ENCODE measurements at regions not wholly inside any gene's neighbourhood (a gene's known extent, or its start where the extent isn't known, plus 50 kb on each side); places are given as distances from the start of the nearest gene placed in this dataset.

DNA sequence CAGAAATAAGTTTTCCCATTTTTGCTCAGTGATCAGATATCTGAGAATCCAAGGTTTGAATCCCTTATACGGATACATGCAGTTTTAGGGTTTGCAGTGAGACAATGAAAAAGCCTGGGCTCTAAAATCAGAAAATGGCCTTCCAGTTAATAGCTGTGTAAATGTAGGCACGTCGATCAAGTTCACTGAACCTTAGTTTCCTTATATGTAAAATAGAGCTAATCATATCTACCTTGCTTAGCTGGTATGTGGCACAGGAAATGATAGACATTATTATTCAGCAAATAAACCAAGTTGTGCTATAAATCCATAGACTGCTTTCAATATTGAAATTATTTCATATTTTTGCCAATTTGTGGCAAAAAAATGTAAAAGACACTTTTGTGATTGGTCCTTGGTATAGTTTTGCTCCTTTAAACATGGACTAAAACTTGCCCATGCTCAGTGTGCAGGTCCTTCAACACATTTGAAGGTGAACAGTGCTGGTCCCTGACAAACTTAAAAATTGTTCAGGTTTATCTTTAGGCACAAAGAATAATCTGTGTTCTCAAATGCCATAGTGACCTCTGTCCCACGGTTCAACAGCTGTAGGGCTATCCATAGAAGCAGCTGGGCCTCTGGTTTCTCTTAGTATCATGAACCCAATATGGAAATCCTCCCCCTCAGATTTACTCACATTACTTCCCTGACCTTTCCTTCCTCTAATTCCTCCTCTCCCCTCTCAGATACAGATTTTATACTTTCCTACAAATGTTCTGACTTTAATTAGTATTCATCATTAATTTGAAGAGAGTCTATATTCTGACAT, 51.0 kb downstream of the CCDC54 start:
- DNase-seq: no peak

DNA sequence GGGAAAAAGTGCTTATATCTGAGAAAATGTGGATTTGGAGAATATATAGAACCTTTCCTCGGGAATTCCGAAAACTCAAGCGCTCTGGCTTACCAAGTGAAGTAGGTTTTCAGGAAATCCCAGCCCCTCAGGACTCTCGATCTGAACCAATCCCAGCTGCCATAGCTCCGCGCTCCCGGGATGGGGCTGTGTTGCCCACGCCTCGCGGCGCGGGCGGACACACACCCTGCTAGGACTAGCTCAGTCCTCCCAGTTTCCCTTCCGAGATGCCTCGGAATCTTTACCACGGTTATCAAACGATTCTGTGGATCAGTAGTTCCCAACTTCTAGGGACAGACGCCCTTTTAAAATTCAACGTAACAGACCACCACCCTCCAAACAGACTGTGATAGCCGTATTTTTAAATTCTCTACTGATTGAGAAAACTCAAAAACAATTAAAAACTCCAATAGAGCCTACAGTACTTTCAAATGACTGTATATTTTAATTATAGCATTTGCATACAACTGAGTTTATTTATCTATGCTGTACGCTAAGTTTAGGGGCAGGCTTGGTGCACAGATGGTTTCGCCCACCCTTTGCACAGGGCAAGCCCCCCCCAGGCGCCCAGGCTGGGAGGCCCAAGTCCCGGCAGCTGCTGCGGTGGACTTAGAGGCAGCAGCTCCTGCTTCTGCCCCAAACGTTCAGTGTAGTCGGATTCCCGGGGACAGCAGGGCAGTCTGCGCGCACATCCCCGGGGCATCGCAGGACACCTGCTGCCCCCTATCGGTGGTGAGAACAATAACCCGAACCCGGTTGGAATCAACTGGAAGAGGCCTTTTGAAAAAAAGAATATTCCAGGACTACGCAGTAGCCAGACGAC, 52.3 kb downstream of the CCDC54 start:
- DNase-seq: peak; percentile 19

- DNase-seq: no peak
Measured at GRCh38 chr3:107430214-107430995, 53.2 kb downstream of the CCDC54 start.

DNA sequence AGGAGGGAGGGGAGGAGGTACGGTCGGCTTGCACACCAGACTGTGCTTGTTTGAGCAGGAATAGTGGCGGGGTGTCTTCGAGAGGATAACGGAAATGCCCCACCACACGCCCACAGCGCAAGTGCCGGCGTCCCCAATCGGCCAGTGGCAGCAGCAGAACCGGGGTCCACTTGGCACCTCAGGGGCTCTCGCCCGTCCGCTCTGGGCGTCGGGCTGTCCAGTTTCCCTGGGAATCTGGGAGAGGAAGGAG, 53.7 kb downstream of the CCDC54 start:
- DNase-seq: no peak

- DNase-seq: no peak
Measured at GRCh38 chr3:107431246-107432012, 54.2 kb downstream of the CCDC54 start.

DNA sequence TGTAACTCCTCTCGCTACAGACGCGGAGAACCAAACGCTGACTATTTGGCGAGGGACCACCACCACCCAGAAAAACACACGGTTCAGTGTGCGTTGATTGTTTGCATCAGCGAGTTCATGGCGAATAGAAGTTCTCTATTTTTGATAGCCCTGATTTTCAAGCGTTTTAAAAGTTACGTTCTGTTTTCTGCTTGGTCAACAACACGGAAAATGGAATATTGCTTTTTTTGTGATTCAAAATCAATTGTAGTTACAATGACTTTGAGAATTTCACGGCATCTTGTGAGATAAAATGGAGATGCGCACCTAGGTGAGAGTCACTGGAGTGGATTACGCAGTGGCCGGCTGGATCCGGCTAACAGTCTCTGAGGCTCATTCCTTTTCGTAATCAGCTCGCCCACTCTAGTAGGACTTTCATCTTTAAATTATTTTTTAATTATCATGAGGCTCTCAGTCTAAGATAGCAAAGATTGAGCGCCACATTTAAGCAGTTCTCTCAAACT, 54.8 kb downstream of the CCDC54 start:
- no peak for DNase-seq

- no peak for DNase-seq
Measured at GRCh38 chr3:107432646-107433045, 55.4 kb downstream of the CCDC54 start.

DNA sequence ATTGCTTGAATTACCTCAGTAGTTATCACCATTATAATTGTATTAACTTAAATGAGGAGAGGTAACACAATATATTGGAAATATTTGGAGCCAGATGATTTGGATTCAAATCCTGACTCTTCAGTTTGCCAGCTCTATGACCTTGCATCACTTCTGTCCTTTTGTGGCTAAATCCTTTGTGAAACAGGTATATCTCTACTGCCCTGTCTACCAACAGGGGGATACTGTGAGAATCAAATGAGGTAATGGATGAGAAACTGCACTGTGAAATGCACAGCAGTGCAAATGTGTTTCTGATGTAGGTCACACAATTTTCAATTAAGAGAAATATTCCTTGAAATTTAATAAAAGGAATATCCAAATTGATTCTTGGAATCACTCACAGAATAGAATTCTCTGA, 58.8 kb downstream of the CCDC54 start:
- DNase-seq: no peak

- no peak for DNase-seq
Measured at GRCh38 chr3:107438671-107439070, 61.4 kb downstream of the CCDC54 start.

DNA sequence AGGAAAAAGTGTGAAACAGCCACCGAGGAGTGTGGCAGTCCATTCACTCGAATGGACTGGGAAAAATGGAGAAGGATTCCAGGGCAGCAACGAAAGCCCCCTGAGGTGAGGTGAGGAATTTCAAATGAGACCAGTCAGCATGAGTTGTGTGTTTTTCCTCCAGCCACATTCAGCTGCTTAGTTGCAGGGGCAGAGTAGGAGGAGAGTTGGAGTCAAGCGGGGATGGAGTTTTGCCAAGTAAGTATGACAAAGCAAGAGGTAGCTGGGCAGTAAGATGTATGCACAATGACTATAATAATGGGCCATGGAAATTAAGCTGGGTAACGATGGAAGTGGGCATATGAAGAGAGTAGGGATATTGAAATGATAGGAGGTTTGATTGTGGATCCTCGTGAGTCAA, 64.4 kb downstream of the CCDC54 start:
- no peak for DNase-seq

- DNase-seq: no peak
Measured at GRCh38 chr3:107443461-107443860, 66.2 kb downstream of the CCDC54 start.

DNA sequence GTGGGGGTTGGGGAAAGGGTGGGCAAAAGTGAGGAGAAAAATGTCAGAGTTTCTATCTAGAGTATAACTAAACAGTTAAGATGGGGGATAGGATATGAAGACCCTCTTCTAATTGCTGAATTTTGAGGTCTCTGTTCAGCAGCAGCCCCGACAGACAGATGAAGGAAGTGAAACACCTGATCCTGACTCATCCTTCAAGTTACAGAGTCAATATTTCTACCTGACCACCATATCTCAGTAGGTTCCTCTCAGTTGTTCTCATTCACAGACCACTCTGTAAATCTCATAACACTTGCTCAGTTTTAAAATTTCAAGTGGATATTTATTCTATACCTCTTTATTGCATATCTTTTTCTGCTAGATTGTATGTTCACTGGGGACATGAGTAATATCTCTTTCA, 69.5 kb downstream of the CCDC54 start:
- no peak for DNase-seq

DNA sequence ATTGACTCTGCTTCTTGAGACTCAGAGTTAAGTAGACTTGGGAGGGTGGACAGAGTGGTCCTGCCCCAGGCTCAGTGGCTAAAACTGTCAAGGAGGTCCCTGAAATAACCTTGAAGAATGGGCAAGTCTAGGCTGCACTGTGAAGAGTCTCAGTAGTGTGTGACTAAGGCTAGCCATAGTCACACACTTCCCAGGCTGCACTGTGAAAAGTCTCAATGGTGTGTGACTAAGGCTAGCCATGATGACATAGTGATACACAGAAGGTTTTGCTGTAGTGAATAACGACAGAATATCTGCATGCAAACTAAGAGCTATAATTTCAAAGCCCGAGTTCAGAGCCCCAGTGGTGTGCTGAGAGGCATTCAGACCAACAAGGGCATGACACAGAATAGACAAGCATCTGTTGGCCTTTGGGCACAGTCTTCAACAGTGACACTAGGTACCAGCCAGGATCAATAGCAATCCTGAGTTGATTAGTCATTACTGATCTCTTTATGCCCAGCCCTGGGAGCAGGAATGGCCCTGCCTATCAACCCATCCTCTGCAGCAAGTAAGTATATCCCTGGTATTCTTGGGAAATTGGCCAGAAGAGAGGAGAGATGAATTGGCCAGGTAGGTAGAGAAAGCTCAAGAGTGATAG, 72.4 kb upstream of the BBX start:
- no peak for DNase-seq

- no peak for DNase-seq
Measured at GRCh38 chr3:107452436-107452835, 70.3 kb upstream of the BBX start.

DNA sequence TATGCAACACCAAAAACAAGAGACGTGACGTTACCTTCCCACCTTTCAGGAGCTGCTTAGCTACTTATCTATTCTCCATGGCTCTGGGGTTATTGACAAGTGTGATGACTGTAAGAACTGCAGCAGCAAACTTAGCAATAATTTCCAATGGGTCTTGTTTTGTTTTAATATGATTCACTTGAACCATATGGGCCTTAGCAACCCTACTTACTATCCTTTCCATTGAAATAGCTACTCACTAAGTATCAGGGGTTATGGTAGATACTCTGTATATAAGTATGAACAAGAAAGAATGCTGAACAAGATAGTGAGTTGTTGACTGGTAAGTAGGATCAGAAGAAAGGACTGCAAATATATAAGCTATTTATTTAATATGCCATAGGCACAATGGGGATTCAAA, 69.3 kb upstream of the BBX start:
- DNase-seq: no peak

GRCh38 chr3:107455621-107456020, 67.1 kb upstream of the BBX start:
- no peak for DNase-seq

- no peak for DNase-seq
Measured at GRCh38 chr3:107456501-107456900, 66.3 kb upstream of the BBX start.

GRCh38 chr3:107458871-107459270, 63.9 kb upstream of the BBX start:
- no peak for DNase-seq

- no peak for DNase-seq
Measured at GRCh38 chr3:107461721-107462120, 61.0 kb upstream of the BBX start.

DNA sequence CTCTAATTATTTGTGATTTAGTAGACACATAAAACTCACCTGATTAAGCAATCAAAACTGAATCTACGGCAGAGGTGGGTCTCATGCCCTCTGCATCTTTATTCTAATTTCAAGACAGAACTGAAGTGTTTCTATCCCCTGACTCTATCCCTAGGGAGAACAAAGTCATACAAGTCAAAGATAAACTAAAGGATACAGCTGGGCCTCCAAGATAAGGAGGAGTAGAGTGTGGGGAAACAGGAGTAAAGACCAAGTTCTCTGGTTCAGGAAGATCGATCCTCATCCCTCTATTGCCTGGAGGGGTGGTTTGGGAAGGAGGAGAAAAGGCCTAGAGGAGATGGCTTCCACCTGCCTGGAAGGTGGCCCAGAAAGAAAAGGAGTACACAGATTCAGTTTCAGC, 58.7 kb upstream of the BBX start:
- DNase-seq: no peak

DNA sequence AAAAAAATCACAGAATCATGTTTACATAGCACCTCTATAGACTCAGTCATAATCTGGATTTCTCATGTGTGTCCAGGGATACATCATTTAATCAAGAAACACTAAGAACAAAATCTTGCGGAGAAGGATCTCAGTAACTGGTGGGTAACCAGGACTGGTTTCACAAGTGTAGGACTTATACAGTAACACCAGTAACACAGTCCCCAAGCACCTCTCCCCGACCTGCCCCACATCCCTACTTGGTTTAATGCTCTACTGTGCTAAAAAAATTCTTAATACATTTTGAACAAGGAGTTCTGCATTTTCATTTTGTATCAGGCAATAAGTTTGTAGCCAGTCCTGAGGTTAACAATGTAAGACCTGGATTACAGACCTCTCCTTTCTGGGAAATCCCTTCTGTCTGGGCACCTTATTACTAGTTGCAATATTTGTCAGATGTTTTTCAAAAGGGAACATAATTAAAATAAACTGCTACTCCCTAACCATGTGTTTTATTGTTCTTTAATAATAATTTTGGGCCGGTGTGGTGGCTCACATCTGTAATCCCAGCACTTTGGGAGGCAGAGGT, 57.6 kb upstream of the BBX start:
- no peak for DNase-seq

DNA sequence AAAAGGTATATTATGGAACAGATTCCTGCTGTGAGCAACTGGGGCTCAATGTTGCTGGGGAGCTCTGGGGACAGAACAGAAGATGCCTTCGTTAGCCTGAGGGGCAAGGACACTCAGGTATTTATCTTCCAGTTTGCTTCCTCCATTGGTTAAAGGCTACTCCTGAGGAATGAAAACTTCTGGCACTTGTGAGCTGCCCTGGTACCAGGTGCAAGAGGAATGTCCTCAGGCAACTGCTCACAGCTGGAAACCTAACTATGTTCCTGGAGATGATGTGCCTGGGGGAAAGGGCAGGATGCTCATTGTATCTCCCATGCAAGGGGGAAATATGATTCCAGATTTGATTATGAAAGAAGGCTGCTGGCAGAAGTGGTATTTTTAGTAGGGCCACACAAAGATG, 54.0 kb upstream of the BBX start:
- no peak for DNase-seq
